ENCODE measurements at regions not wholly inside any gene's neighbourhood (a gene's known extent, or its start where the extent isn't known, plus 50 kb on each side); places are given as distances from the start of the nearest gene placed in this dataset.

GRCh38 chr2:147236601-147237000, 608.2 kb upstream of the ACVR2A start:
- POLR2A ChIA-PET (ENCODE audit: low non-redundant PET): no interaction called here
- intact Hi-C loops (cut with micrococcal nuclease; ENCODE audit: unreplicated experiment): no loop called here
- DNase-seq (ENCODE audit: low spot score): no peak
- Histone ChIP-seq H3K36me3 (ENCODE audit: insufficient read depth, low read length, poor library complexity, severe bottlenecking) (no peaks in the 10 kb centered on the region), H3K4me3 (ENCODE audit: low read depth, low read length, poor library complexity, severe bottlenecking) (no peak overlapping the region), H3K27ac (ENCODE audit: low read depth, low read length, poor library complexity, severe bottlenecking) (no peak overlapping the region), H3K4me1 (ENCODE audit: insufficient read depth, low read length, poor library complexity, severe bottlenecking) (no peaks in the 10 kb centered on the region), H3K27me3 (replicated peaks; ENCODE audit: insufficient read depth, low read depth, low read length, poor library complexity) (no peaks in the 10 kb centered on the region), H3K9me3 (ENCODE audit: low read depth, low read length, poor library complexity, severe bottlenecking) (no peaks in the 10 kb centered on the region)
- BruUV-seq (replicated peaks): no TSS peak
- CTCF ChIA-PET: no interaction called here
- TF ChIP-seq CTCF (conservative IDR thresholded peaks at IDR 0.05; ENCODE audit: low read depth, low read length) (no peak), EZH2 (IDR thresholded peaks at IDR 0.05; ENCODE audit: borderline replicate concordance, low read depth, low read length, poor library complexity, severe bottlenecking) (no peak)

GRCh38 chr2:147232225-147232669, 612.6 kb upstream of the ACVR2A start:
- H3K9me3 ChIP-seq (ENCODE audit: low read depth, low read length, poor library complexity, severe bottlenecking): no peaks in the 10 kb centered on the region
- POLR2A ChIA-PET (ENCODE audit: low non-redundant PET): no interaction called here

GRCh38 chr2:147231607-147232006, 613.2 kb upstream of the ACVR2A start:
- intact Hi-C loops (cut with micrococcal nuclease; ENCODE audit: unreplicated experiment): no loop called here
- H3K4me1 ChIP-seq (ENCODE audit: insufficient read depth, low read length, poor library complexity, severe bottlenecking): no peaks in the 10 kb centered on the region
- TF ChIP-seq EZH2 (IDR thresholded peaks at IDR 0.05; ENCODE audit: borderline replicate concordance, low read depth, low read length, poor library complexity, severe bottlenecking) (no peak), CTCF (conservative IDR thresholded peaks at IDR 0.05; ENCODE audit: low read depth, low read length) (no peak)
- ChIA-PET POLR2A (ENCODE audit: low non-redundant PET) (no interaction called here), CTCF (no interaction called here)
- no peaks in the 10 kb centered on the region for H3K36me3 ChIP-seq (ENCODE audit: insufficient read depth, low read length, poor library complexity, severe bottlenecking)
- DNase-seq (ENCODE audit: low spot score): no peak
- BruUV-seq (replicated peaks): no TSS peak
- H3K27ac ChIP-seq (ENCODE audit: low read depth, low read length, poor library complexity, severe bottlenecking): no peak overlapping the region
- no peaks in the 10 kb centered on the region for H3K9me3 ChIP-seq (ENCODE audit: low read depth, low read length, poor library complexity, severe bottlenecking)
- H3K27me3 ChIP-seq (replicated peaks; ENCODE audit: insufficient read depth, low read depth, low read length, poor library complexity): no peaks in the 10 kb centered on the region
- no peak overlapping the region for H3K4me3 ChIP-seq (ENCODE audit: low read depth, low read length, poor library complexity, severe bottlenecking)

More at GRCh38 chr2:147232225-147232669, 612.6 kb upstream of the ACVR2A start:
- no TSS peak for BruUV-seq (replicated peaks)
- TF ChIP-seq CTCF (conservative IDR thresholded peaks at IDR 0.05; ENCODE audit: low read depth, low read length) (no peak), EZH2 (IDR thresholded peaks at IDR 0.05; ENCODE audit: borderline replicate concordance, low read depth, low read length, poor library complexity, severe bottlenecking) (no peak)
- no peaks in the 10 kb centered on the region for H3K27me3 ChIP-seq (replicated peaks; ENCODE audit: insufficient read depth, low read depth, low read length, poor library complexity)
- H3K4me1 ChIP-seq (ENCODE audit: insufficient read depth, low read length, poor library complexity, severe bottlenecking): no peaks in the 10 kb centered on the region
- no peak overlapping the region for H3K4me3 ChIP-seq (ENCODE audit: low read depth, low read length, poor library complexity, severe bottlenecking)
- CTCF ChIA-PET: no interaction called here
- DNase-seq (ENCODE audit: low spot score): peak; percentile 1
- no peaks in the 10 kb centered on the region for H3K36me3 ChIP-seq (ENCODE audit: insufficient read depth, low read length, poor library complexity, severe bottlenecking)
- intact Hi-C loops (cut with micrococcal nuclease; ENCODE audit: unreplicated experiment): no loop called here
- no peak overlapping the region for H3K27ac ChIP-seq (ENCODE audit: low read depth, low read length, poor library complexity, severe bottlenecking)
